Endothelial cell of umbilical vein (primary cell): ENCODE measurements at regions not wholly inside any gene's neighbourhood (a gene's known extent, or its start where the extent isn't known, plus 50 kb on each side); places are given as distances from the start of the nearest gene placed in this dataset.

Experiments used
- BruUV-seq: library from RNA; stranded (reverse); fragments of 400-500 nt; replicated peaks from 2 replicates; lab custom pipeline; 2021; lab: Mats Ljungman, UMichigan
- CTCF ChIA-PET: fragments of 300-600, 350-600 bp; sonication (Branson Sonifier 250); formaldehyde crosslinking; loops from one replicate; lab custom pipeline; 2021; ENCODE audit warnings: antibody characterized with exemption, inconsistent platforms; lab: Charles Lee
- POLR2A ChIA-PET: fragments of 300-600, 350-600 bp; sonication (Branson Sonifier 250); formaldehyde crosslinking; loops from one replicate; lab custom pipeline; 2021; ENCODE audit warnings: antibody characterized with exemption, inconsistent platforms; lab: Charles Lee
- DNase-seq: peaks from one replicate; pipeline ENCODE4 v3.0.0-alpha.2; 2011; ENCODE audit warnings: low read depth, low spot score
- FAIRE-seq: peaks from 2 replicates; lab custom pipeline; 2011; peaks lifted over from hg19 to GRCh38; lab: Jason Lieb, UNC
- H2AFZ ChIP-seq: 2 replicates; pipeline ENCODE4 v1.6.0; 2012; ENCODE audit warnings: low read depth, low read length, control low read depth, inconsistent platforms
- H3K27ac ChIP-seq: 2 replicates; pipeline ENCODE4 v1.5.1; 2011; ENCODE audit warnings: low read depth, mild to moderate bottlenecking, control low read depth, low read length, moderate library complexity; ENCODE audit not compliant: insufficient read depth
- H3K27me3 ChIP-seq, 2 experiments: 2 replicates each; pipeline versions ENCODE4 v1.6.0 to v1.6.1; 2011; ENCODE audit warnings: low read length in 2 of 2, mixed read lengths in 1 of 2; ENCODE audit not compliant: control insufficient read depth in 2 of 2, insufficient read depth in 2 of 2
- H3K36me3 ChIP-seq, 2 experiments: 2 replicates in 1 of 2; 3 replicates in 1 of 2; pipeline ENCODE4 v1.5.1; 2011; ENCODE audit warnings: low read length in 2 of 2, mild to moderate bottlenecking in 1 of 2, moderate library complexity in 1 of 2; ENCODE audit not compliant: control insufficient read depth in 2 of 2, insufficient read depth in 2 of 2; ENCODE audit errors: extremely low read depth in 1 of 2
- H3K4me1 ChIP-seq: 3 replicates; pipeline ENCODE4 v1.5.1; 2011; ENCODE audit warnings: mild to moderate bottlenecking, low read length; ENCODE audit not compliant: control insufficient read depth, insufficient read depth; ENCODE audit errors: extremely low read depth
- H3K4me2 ChIP-seq: 2 replicates; pipeline ENCODE4 v1.6.1; 2011; ENCODE audit warnings: low read length, control low read depth, mixed read lengths; ENCODE audit not compliant: insufficient read depth
- H3K4me3 ChIP-seq, 3 experiments: fragments of 200-600 bp in 1 of 3; sonication (generic), shearing (Covaris generic) in 1 of 3; replicated peaks in 1 of 3; 2 replicates each; pipeline ENCODE4 v1.5.1; 2011 to 2016; ENCODE audit warnings: control low read depth in 3 of 3, low read length in 3 of 3, mild to moderate bottlenecking in 2 of 3, inconsistent platforms in 1 of 3, low read depth in 1 of 3, moderate library complexity in 1 of 3; ENCODE audit not compliant: insufficient read depth in 1 of 3
- H3K79me2 ChIP-seq: 2 replicates; pipeline ENCODE4 v1.6.0; 2012; ENCODE audit warnings: low read length, inconsistent platforms; ENCODE audit not compliant: control insufficient read depth, insufficient read depth
- H3K9ac ChIP-seq: replicated peaks from 2 replicates; pipeline ENCODE3; 2011; ENCODE audit warnings: low read length, control low read depth; ENCODE audit not compliant: insufficient read depth; ENCODE audit errors: extremely low read depth
- H3K9me1 ChIP-seq: replicated peaks from 3 replicates; pipeline ENCODE4 v1.6.0; 2011; ENCODE audit warnings: mild to moderate bottlenecking, low read length; ENCODE audit not compliant: control insufficient read depth, insufficient read depth; ENCODE audit errors: extremely low read depth
- H3K9me3 ChIP-seq: replicated peaks from 2 replicates; pipeline ENCODE4 v1.5.1; 2012; ENCODE audit warnings: low read length, inconsistent platforms; ENCODE audit not compliant: control insufficient read depth, insufficient read depth
- H4K20me1 ChIP-seq: replicated peaks from 2 replicates; pipeline ENCODE3; 2011; ENCODE audit warnings: mild to moderate bottlenecking, low read length; ENCODE audit not compliant: control insufficient read depth, insufficient read depth; ENCODE audit errors: extremely low read depth
- EZH2 ChIP-seq: IDR thresholded peaks from 2 replicates; pipeline ENCODE4 v1.6.1; 2012; ENCODE audit warnings: borderline replicate concordance, low read depth, mild to moderate bottlenecking, moderate library complexity, low read length, inconsistent platforms; ENCODE audit not compliant: severe bottlenecking
- FOS ChIP-seq: IDR thresholded peaks from 2 replicates; pipeline ENCODE4 v1.6.1; 2011; ENCODE audit warnings: mild to moderate bottlenecking, low read length, moderate library complexity, borderline replicate concordance; ENCODE audit not compliant: insufficient read depth
- GATA2 ChIP-seq: IDR thresholded peaks from 2 replicates; pipeline ENCODE4 v1.7.0; 2011; ENCODE audit warnings: low read depth, mild to moderate bottlenecking, moderate library complexity, mixed read lengths, low read length; ENCODE audit not compliant: insufficient read length, insufficient read depth
- JUN ChIP-seq: IDR thresholded peaks from 2 replicates; pipeline ENCODE4 v1.6.1; 2011; ENCODE audit warnings: borderline replicate concordance, low read depth; ENCODE audit not compliant: insufficient read length, insufficient read depth
- MYC ChIP-seq: IDR thresholded peaks from one replicate; pipeline ENCODE4 v1.6.1; 2011; ENCODE audit warnings: mild to moderate bottlenecking, low read depth, low read length
- POLR2A ChIP-seq: IDR thresholded peaks from 2 replicates; pipeline ENCODE4 v1.6.1; 2012; ENCODE audit warnings: low read depth, mild to moderate bottlenecking, control low read depth, low read length
- POLR2AphosphoS5 ChIP-seq: IDR thresholded peaks from 2 replicates; pipeline ENCODE4 v1.6.1; 2012; ENCODE audit warnings: low read depth, mild to moderate bottlenecking, control low read depth, low read length, moderate library complexity; ENCODE audit not compliant: insufficient read depth
- dilution Hi-C: fragments of 300-500 bp; cut with MboI; formaldehyde crosslinking; loops from one replicate; pipeline ENCODE4 v1.15.0; 2019; ENCODE audit warnings: low sequenced_read_pairs; ENCODE audit not compliant: extremely low pct_ligation_motif_present
- intact Hi-C: fragments of 100-400 bp; cut with micrococcal nuclease; formaldehyde crosslinking; loops from one replicate; pipeline ENCODE4 v1.10.0; 2022
- TF ChIP-seq, protein P1 (sequence below): IDR thresholded peaks from 2 replicates; pipeline ENCODE4 v1.6.1; 2011; ENCODE audit not compliant: insufficient read depth, insufficient read length
- TF ChIP-seq, protein P2 (sequence below), 2 donors: IDR thresholded peaks; 1 replicate in 1 of 2; 2 replicates in 1 of 2; pipeline ENCODE4 v1.5.1; 2011; ENCODE audit warnings: low read length in 2 of 2, mild to moderate bottlenecking in 2 of 2, moderate library complexity in 2 of 2, control low read depth in 1 of 2, inconsistent platforms in 1 of 2, low read depth in 1 of 2; ENCODE audit not compliant: insufficient read depth in 1 of 2; ENCODE audit errors: extremely low read depth in 1 of 2

DNA sequence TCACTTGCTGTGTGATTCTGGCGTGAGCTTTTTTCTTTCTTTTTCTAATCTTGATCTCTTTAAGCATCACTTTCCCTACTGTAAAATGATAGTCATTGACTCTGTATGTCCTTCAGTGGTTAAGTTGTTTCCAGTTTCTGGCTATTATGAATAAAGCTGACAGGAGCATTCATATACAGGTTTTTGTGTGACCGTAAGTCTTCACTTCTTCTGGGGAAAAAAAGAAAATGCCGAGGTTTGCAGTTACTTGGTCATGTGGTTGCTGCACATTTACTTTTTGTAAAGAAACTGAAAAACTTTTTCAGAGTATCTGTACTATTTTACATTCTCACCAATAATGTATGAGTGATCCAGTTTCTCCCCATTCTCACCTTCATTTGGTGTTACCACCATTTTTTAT lies 247.4 kb upstream of the RBMS3 start:
- no peaks in the 10 kb centered on the region for H4K20me1 ChIP-seq
- H3K4me1 ChIP-seq: no peaks in the 10 kb centered on the region
- H3K9ac ChIP-seq: no peak overlapping the region
- H3K27me3 ChIP-seq: no peaks in the 10 kb centered on the region
- no peak overlapping the region for H3K27ac ChIP-seq
- POLR2A ChIA-PET: no interaction called here
- no peak overlapping the region for H3K4me3 ChIP-seq
- H3K4me2 ChIP-seq: no peak overlapping the region
- no peaks in the 10 kb centered on the region for H3K36me3 ChIP-seq
- intact Hi-C loops (no loop called here), dilution Hi-C loops (no loop called here)
- H3K79me2 ChIP-seq: no peaks in the 10 kb centered on the region
- DNase-seq: no peak
- FAIRE-seq: no peak
- CTCF ChIA-PET: no interaction called here
- no peak for TF ChIP-seq FOS
- TF ChIP-seq EZH2: no peak
- TF ChIP-seq, protein P1, sequence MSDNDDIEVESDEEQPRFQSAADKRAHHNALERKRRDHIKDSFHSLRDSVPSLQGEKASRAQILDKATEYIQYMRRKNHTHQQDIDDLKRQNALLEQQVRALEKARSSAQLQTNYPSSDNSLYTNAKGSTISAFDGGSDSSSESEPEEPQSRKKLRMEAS: no peak
- no peak for TF ChIP-seq POLR2A
- no peak for TF ChIP-seq POLR2AphosphoS5
- TF ChIP-seq, protein P2, sequence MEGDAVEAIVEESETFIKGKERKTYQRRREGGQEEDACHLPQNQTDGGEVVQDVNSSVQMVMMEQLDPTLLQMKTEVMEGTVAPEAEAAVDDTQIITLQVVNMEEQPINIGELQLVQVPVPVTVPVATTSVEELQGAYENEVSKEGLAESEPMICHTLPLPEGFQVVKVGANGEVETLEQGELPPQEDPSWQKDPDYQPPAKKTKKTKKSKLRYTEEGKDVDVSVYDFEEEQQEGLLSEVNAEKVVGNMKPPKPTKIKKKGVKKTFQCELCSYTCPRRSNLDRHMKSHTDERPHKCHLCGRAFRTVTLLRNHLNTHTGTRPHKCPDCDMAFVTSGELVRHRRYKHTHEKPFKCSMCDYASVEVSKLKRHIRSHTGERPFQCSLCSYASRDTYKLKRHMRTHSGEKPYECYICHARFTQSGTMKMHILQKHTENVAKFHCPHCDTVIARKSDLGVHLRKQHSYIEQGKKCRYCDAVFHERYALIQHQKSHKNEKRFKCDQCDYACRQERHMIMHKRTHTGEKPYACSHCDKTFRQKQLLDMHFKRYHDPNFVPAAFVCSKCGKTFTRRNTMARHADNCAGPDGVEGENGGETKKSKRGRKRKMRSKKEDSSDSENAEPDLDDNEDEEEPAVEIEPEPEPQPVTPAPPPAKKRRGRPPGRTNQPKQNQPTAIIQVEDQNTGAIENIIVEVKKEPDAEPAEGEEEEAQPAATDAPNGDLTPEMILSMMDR (IDR thresholded peaks at IDR 0.05; ENCODE audit: extremely low read depth in 1 of 2, insufficient read depth in 1 of 2, low read depth in 1 of 2, low read length in 2 of 2): no peak
- TF ChIP-seq GATA2: no peak
- no peak for TF ChIP-seq JUN
- TF ChIP-seq MYC: no peak
- H3K9me1 ChIP-seq: no peaks in the 10 kb centered on the region
- H2AFZ ChIP-seq: no peak overlapping the region
- BruUV-seq: no TSS peak
- no peaks in the 10 kb centered on the region for H3K9me3 ChIP-seq
